GM12878 (cell line): ENCODE measurements at regions not wholly inside any gene's neighbourhood (a gene's known extent, or its start where the extent isn't known, plus 50 kb on each side); places are given as distances from the start of the nearest gene placed in this dataset.

Source experiments
- ATAC-seq: fragments of 200-7000 bp; cut with Tn5 transposase; 3 replicates; pipeline ENCODE4 v1.9.1; 2020; ENCODE audit warnings: mild to moderate bottlenecking, moderate library complexity
- BruUV-seq: library from RNA; stranded (reverse); fragments of 400-500 nt; replicated peaks from 2 replicates; lab custom pipeline; 2021; lab: Mats Ljungman, UMichigan
- CTCF ChIA-PET: fragments of 300-600 bp; sonication (Branson Sonifier 250); formaldehyde crosslinking; extraction: SDS; loops from one replicate; lab custom pipeline; 2021; ENCODE audit warnings: inconsistent platforms; lab: Yijun Ruan, JAX
- POLR2A ChIA-PET: fragments of 350-600 bp; formaldehyde crosslinking; extraction: SDS; loops from one replicate; lab custom pipeline; 2021; ENCODE audit warnings: inconsistent platforms; lab: Charles Lee
- RAD21 ChIA-PET: fragments of 300-600 bp; sonication (Branson Sonifier 250); formaldehyde crosslinking; loops from one replicate; lab custom pipeline; 2023; ENCODE audit warnings: antibody characterized with exemption; ENCODE audit not compliant: unreplicated experiment; lab: Charles Lee
- SMC1A ChIA-PET: fragments of 300-600 bp; sonication (Branson Sonifier 250); formaldehyde crosslinking; loops from one replicate; lab custom pipeline; 2023; ENCODE audit not compliant: unreplicated experiment, uncharacterized antibody; lab: Charles Lee
- DNase-seq: peaks from one replicate; pipeline ENCODE4 v3.0.0-alpha.2; 2011; ENCODE audit warnings: low read depth, low spot score
- FAIRE-seq: peaks from 3 replicates; lab custom pipeline; 2011; peaks lifted over from hg19 to GRCh38; lab: Jason Lieb, UNC
- H2AFZ ChIP-seq: 2 replicates; pipeline ENCODE4 v1.6.0; 2011; ENCODE audit warnings: low read depth, low read length, control low read depth; ENCODE audit not compliant: control insufficient read depth
- H3K27ac ChIP-seq: 2 replicates; pipeline ENCODE4 v1.5.1; 2011; ENCODE audit warnings: control low read depth; ENCODE audit not compliant: control insufficient read depth, insufficient read depth
- H3K27me3 ChIP-seq, 2 experiments: replicated peaks in 1 of 2; 2 replicates each; pipeline versions ENCODE4 v1.6.0 to v1.6.1; 2011; ENCODE audit warnings: low read length in 1 of 2; ENCODE audit not compliant: control insufficient read depth in 2 of 2, insufficient read depth in 2 of 2
- H3K36me3 ChIP-seq, 2 experiments: 2 replicates each; pipeline ENCODE4 v1.5.1; 2011; ENCODE audit warnings: low read length in 1 of 2; ENCODE audit not compliant: control insufficient read depth in 2 of 2, insufficient read depth in 2 of 2
- H3K4me1 ChIP-seq: 2 replicates; pipeline ENCODE4 v1.6.1; 2011; ENCODE audit warnings: mild to moderate bottlenecking, low read length, moderate library complexity, mixed read lengths; ENCODE audit not compliant: control insufficient read depth, insufficient read depth
- H3K4me2 ChIP-seq: 2 replicates; pipeline ENCODE4 v1.6.0; 2011; ENCODE audit warnings: control low read depth; ENCODE audit not compliant: control insufficient read depth, insufficient read depth
- H3K4me3 ChIP-seq: fragments of 200-600 bp; sonication (generic); 2 replicates; pipeline ENCODE4 v1.5.1; 2016
- H3K79me2 ChIP-seq: 2 replicates; pipeline ENCODE4 v1.6.0; 2011; ENCODE audit warnings: low read length; ENCODE audit not compliant: control insufficient read depth, insufficient read depth
- H3K9ac ChIP-seq: 2 replicates; pipeline ENCODE4 v1.8.0; 2011; ENCODE audit warnings: low read length, control low read depth, mixed read lengths; ENCODE audit not compliant: control insufficient read depth, insufficient read depth
- H3K9me3 ChIP-seq: replicated peaks from 3 replicates; pipeline ENCODE4 v1.5.1; 2011; ENCODE audit warnings: mild to moderate bottlenecking, low read length; ENCODE audit not compliant: control insufficient read depth, insufficient read depth
- H4K20me1 ChIP-seq: 2 replicates; pipeline ENCODE4 v1.6.0; 2011; ENCODE audit not compliant: control insufficient read depth, insufficient read depth
- CEBPB ChIP-seq, 2 experiments: fragments of 150-350 bp in 1 of 2; IDR thresholded peaks; 2 replicates each; pipeline ENCODE4 v1.6.1; 2012 to 2014; ENCODE audit warnings: low read depth in 2 of 2, low read length in 2 of 2, borderline replicate concordance in 1 of 2, inconsistent platforms in 1 of 2
- IKZF1 ChIP-seq: fragments of 450-650 bp; conservative IDR thresholded peaks from 2 replicates; pipeline ENCODE4 v1.6.1; 2017; ENCODE audit warnings: antibody characterized with exemption, mild to moderate bottlenecking
- IKZF2 ChIP-seq, 2 experiments: fragments of 450-650 bp; IDR thresholded peaks; 2 replicates each; pipeline ENCODE4 v1.6.1; 2017; ENCODE audit warnings: mild to moderate bottlenecking in 2 of 2, moderate library complexity in 2 of 2
- SIX5 ChIP-seq: IDR thresholded peaks from 2 replicates; pipeline ENCODE4 v1.6.1; 2011; ENCODE audit warnings: mild to moderate bottlenecking, low read depth, low read length, moderate library complexity; ENCODE audit not compliant: severe bottlenecking
- STAT1 ChIP-seq: fragments of 450-650 bp; conservative IDR thresholded peaks from 2 replicates; pipeline ENCODE4 v1.6.1; 2014; ENCODE audit warnings: antibody characterized with exemption, mild to moderate bottlenecking
- WGBS: methylation state at CpG from one replicate; pipeline ENCODE4 v1.1.6; 2016; ENCODE audit warnings: low lambda C conversion rate; ENCODE audit not compliant: insufficient replicate concordance, insufficient coverage; ENCODE audit errors: missing lambda C conversion rate; 5-methylcytosine and 5-hydroxymethylcytosine counted together
- in situ Hi-C: fragments of 300-500 bp; cut with MboI; formaldehyde crosslinking; loops from 9 replicates; pipeline ENCODE4 v1.14.3; 2018; ENCODE audit warnings: mixed read lengths
- intact Hi-C: fragments of 100-400 bp; cut with micrococcal nuclease; formaldehyde crosslinking; loops from one replicate; pipeline ENCODE4 v1.14.2; 2022; ENCODE audit not compliant: unreplicated experiment
- TF ChIP-seq, protein P1 (sequence below), 3 experiments: IDR thresholded peaks in 2 of 3; conservative IDR thresholded peaks in 1 of 3; 2 replicates each; pipeline ENCODE4 v1.5.1; 2011; ENCODE audit warnings: low read depth in 3 of 3, low read length in 3 of 3, mild to moderate bottlenecking in 3 of 3, control low read depth in 2 of 3, moderate library complexity in 2 of 3, inconsistent platforms in 1 of 3, mixed read lengths in 1 of 3; ENCODE audit not compliant: control insufficient read depth in 2 of 3, insufficient read depth in 1 of 3; ENCODE audit errors: extremely low read depth in 1 of 3
- TF ChIP-seq, protein P2 (sequence below): fragments of 450-650 bp; IDR thresholded peaks from 2 replicates; pipeline ENCODE4 v1.6.1; 2017; ENCODE audit warnings: mild to moderate bottlenecking

DNA sequence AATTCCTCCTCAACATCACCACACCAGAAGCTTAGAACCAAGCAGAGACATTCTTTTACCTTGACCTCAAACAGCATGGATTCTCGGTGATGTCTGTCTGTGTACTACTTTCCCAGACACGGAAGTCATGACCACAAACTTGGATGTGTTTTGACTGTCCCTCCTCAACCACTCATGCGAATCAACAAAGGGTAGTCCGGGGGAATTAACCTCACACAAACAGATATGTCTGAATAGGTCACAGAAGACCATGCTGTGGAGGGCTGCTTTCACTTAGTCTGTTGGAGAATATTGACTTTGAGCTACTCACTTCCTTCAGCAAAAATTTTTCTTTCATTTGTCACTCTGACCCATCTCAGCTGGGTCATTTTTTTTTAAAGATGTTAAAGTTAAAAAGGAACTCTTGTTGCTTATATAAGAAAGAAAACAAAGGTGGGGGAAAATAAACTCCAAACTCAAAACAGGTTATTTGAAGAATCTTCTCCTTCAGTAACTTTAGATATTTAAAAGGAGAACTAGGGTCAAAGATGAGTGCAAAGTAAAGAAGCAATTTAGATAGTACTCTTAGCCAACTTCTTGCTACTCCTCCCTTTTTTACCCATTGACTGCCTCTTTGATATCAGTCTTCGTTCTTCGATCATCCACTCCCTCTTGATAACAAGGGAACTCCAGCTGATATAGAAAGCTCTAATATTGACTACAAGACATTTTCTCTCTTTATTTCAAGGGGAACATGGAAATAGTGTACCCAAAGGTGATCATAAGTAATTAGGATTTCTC, 343.4 kb upstream of the CDH6 start:
- H2AFZ ChIP-seq = no peak overlapping the region
- H4K20me1 ChIP-seq = no peaks in the 10 kb centered on the region
- ChIA-PET SMC1A (interaction anchor here (0.9 to 3.1 kb wide), 2 partner anchors 9 kb away, joined by 5 to 15 read pairs; no protein-coding TSS in a partner anchor), CTCF (interaction anchor here (1.0 kb wide), 1 partner anchor 61 kb away, joined by 4 read pairs; no protein-coding TSS in a partner anchor), POLR2A (no interaction called here), RAD21 (interaction anchor here (1.3 kb wide), 1 partner anchor 9 kb away, joined by 7 read pairs; no protein-coding TSS in a partner anchor)
- peak; percentile 84 for ATAC-seq
- 32% methylated on average over 6 of the region's 6 CpGs for WGBS
- H3K4me2 ChIP-seq = no peak overlapping the region
- DNase-seq = no peak
- intact Hi-C loops = no loop called here
- BruUV-seq = no TSS peak
- in situ Hi-C loops = no loop called here
- H3K27ac ChIP-seq = no peak overlapping the region
- H3K9me3 ChIP-seq = no peaks in the 10 kb centered on the region
- H3K79me2 ChIP-seq = no peaks in the 10 kb centered on the region
- H3K36me3 ChIP-seq = no peaks in the 10 kb centered on the region
- H3K9ac ChIP-seq = no peak overlapping the region
- no peak for TF ChIP-seq SIX5
- no peak for TF ChIP-seq STAT1
- TF ChIP-seq, protein P1, sequence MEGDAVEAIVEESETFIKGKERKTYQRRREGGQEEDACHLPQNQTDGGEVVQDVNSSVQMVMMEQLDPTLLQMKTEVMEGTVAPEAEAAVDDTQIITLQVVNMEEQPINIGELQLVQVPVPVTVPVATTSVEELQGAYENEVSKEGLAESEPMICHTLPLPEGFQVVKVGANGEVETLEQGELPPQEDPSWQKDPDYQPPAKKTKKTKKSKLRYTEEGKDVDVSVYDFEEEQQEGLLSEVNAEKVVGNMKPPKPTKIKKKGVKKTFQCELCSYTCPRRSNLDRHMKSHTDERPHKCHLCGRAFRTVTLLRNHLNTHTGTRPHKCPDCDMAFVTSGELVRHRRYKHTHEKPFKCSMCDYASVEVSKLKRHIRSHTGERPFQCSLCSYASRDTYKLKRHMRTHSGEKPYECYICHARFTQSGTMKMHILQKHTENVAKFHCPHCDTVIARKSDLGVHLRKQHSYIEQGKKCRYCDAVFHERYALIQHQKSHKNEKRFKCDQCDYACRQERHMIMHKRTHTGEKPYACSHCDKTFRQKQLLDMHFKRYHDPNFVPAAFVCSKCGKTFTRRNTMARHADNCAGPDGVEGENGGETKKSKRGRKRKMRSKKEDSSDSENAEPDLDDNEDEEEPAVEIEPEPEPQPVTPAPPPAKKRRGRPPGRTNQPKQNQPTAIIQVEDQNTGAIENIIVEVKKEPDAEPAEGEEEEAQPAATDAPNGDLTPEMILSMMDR (IDR thresholded peaks at IDR 0.05 in 2 of 3, conservative IDR thresholded peaks at IDR 0.05 in 1 of 3; ENCODE audit: control insufficient read depth in 2 of 3, extremely low read depth in 1 of 3, insufficient read depth in 1 of 3, low read depth in 3 of 3, low read length in 3 of 3) = no peak
- peak; percentile 29; the same call in 1 of the 2 replicates for TF ChIP-seq IKZF1
- TF ChIP-seq, protein P2, sequence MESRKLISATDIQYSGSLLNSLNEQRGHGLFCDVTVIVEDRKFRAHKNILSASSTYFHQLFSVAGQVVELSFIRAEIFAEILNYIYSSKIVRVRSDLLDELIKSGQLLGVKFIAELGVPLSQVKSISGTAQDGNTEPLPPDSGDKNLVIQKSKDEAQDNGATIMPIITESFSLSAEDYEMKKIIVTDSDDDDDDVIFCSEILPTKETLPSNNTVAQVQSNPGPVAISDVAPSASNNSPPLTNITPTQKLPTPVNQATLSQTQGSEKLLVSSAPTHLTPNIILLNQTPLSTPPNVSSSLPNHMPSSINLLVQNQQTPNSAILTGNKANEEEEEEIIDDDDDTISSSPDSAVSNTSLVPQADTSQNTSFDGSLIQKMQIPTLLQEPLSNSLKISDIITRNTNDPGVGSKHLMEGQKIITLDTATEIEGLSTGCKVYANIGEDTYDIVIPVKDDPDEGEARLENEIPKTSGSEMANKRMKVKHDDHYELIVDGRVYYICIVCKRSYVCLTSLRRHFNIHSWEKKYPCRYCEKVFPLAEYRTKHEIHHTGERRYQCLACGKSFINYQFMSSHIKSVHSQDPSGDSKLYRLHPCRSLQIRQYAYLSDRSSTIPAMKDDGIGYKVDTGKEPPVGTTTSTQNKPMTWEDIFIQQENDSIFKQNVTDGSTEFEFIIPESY = no peak
- TF ChIP-seq IKZF2 (IDR thresholded peaks at IDR 0.05) = 0 out of 4 replicates have a peak, but pooled peaks of 1 of the 2 experiments have one; percentile 22
- no peak for TF ChIP-seq CEBPB (IDR thresholded peaks at IDR 0.05; ENCODE audit: borderline replicate concordance in 1 of 2, low read depth in 2 of 2, low read length in 2 of 2)
- H3K27me3 ChIP-seq = no peaks in the 10 kb centered on the region
- H3K4me3 ChIP-seq = no peak overlapping the region
- H3K4me1 ChIP-seq = no peaks in the 10 kb centered on the region
- no peak for FAIRE-seq
